Activated T-cell treated with anti-CD3 and anti-CD28 coated beads, Interleukin-2, amount 50 U/mL, for 24 hours (primary cell): ENCODE measurements at regions not wholly inside any gene's neighbourhood (a gene's known extent, or its start where the extent isn't known, plus 50 kb on each side); places are given as distances from the start of the nearest gene placed in this dataset.
"Not testable (repeated sequence)": the region's sequence is repeated elsewhere in the genome, so short reads cannot be mapped to it uniquely, and the experiment has no call there.

Experiments
- DNase-seq: peaks from one replicate; pipeline ENCODE4 v3.0.0-alpha.2; 2020
- H3K27ac Mint-ChIP-seq: 2 replicates; pipeline ENCODE4 v1.8.0; 2020; ENCODE audit warnings: mild to moderate bottlenecking, mixed read lengths
- H3K27me3 Mint-ChIP-seq: 2 replicates; pipeline ENCODE4 v1.8.0; 2020; ENCODE audit warnings: mixed read lengths
- H3K36me3 Mint-ChIP-seq: 2 replicates; pipeline ENCODE4 v1.8.0; 2020; ENCODE audit warnings: low read depth, mixed read lengths
- H3K4me1 Mint-ChIP-seq: 2 replicates; pipeline ENCODE4 v1.8.0; 2020; ENCODE audit warnings: low read depth, mixed read lengths
- H3K4me3 Mint-ChIP-seq: 2 replicates; pipeline ENCODE4 v1.8.0; 2020; ENCODE audit warnings: mild to moderate bottlenecking, moderate library complexity, mixed read lengths
- H3K9me3 Mint-ChIP-seq: 2 replicates; pipeline ENCODE4 v1.8.0; 2020; ENCODE audit warnings: mixed read lengths

DNA sequence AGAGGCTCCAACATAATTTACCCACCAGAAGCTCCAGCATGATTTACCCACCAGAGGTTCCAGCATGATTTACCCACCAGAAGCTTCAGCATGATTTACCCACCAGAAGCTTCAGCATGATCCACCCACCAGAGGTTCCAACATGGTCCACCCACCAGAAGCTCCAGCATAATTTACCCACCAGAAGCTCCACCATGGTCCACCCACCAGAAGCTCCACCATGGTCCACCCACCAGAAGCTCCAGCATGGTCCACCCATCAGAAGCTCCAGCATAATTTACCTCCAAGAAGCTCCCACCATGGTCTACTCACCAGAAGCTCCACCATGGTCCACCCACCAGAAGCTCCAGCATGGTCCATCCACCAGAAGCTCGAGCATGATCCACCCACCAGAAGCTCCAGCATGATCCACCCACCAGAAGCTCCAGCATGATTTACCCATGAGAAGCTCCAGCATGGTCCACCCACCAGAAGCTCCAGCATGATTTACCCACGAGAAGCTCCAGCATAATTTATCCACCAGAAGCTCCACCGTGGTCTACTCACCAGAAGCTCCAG lies 137.0 kb upstream of the TPTE start:
- not testable (repeated sequence) for H3K9me3 Mint-ChIP-seq, H3K4me1 Mint-ChIP-seq, DNase-seq

GRCh38 chr21:10385202-10385601 lies 136.2 kb upstream of the TPTE start:
- not testable (repeated sequence) for H3K27ac Mint-ChIP-seq, H3K9me3 Mint-ChIP-seq, H3K27me3 Mint-ChIP-seq, DNase-seq, H3K4me3 Mint-ChIP-seq, H3K36me3 Mint-ChIP-seq, H3K4me1 Mint-ChIP-seq

More for the DNA sequence above, 137.0 kb upstream of the TPTE start:
- not testable (repeated sequence) for H3K4me3 Mint-ChIP-seq, H3K27me3 Mint-ChIP-seq, H3K36me3 Mint-ChIP-seq, H3K27ac Mint-ChIP-seq

DNA sequence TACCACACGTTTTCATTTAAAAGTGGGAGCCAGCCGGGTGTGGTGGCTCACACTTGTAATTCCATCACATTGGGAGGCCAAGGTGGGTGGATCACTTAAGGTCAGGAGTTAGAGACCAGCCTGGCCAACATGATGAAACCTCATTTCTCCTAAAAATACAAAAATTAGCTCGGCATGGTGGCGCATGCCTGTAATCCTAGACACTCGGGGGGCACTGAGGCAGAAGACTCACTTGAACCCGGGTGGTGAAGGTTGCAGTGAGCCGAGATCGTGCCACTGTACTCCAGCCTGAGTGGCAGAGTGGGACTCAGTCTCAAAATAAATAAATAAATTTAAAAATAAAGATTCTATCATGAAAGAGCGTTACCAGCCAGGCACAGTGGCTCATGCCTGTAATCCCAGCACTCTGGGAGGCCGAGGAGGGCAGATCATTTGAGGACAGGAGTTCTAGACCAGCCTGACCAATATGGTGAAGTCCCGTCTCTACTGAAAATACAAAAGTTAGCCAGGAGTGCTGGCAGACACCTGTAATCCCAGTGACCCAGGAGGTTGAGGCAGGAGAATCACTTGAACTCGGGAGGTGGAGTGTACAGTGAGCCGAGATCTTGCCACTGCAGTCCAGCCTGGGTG lies 135.4 kb upstream of the TPTE start:
- H3K4me3 Mint-ChIP-seq, DNase-seq: not testable (repeated sequence)

DNA sequence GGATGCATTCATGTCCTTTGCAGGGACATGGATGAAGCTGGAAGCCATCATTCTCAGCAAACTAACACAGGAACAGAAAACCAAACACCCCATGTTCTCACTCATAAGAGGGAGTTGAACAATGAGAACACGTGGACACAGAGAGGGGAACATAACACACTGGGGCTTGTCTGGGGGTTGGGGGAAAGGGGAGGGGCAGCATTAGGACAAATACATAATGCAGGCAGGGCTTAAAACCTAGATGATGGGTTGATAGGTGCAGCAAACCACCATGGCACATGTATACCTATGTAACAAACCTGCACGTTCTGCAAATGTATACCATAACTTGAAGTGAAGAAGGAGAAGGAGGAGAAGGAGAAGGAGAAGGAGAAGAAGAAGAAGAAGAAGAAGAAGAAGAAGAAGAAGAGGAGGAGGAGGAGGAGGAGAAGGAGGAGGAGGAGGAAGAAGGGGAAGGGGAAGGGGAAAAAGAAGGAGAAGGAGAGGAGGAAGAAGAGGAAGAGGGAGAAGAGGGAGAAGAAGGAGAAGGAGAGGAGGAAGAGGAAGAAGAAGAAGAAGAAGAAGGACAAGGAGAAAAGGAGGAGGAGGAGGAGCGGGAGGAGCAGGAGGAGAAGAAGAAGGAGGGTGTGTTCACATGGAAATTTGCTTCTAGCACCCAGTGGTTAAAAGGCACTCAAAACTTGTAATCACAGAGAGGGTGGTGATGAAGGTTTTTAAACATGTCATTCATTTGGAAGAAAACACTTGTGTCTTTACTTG lies 133.5 kb upstream of the TPTE start:
- not testable (repeated sequence) for H3K27ac Mint-ChIP-seq, DNase-seq, H3K9me3 Mint-ChIP-seq, H3K4me1 Mint-ChIP-seq, H3K27me3 Mint-ChIP-seq, H3K36me3 Mint-ChIP-seq, H3K4me3 Mint-ChIP-seq

More for the DNA sequence above, 135.4 kb upstream of the TPTE start:
- H3K27ac Mint-ChIP-seq, H3K9me3 Mint-ChIP-seq, H3K4me1 Mint-ChIP-seq, H3K27me3 Mint-ChIP-seq, H3K36me3 Mint-ChIP-seq: not testable (repeated sequence)

DNA sequence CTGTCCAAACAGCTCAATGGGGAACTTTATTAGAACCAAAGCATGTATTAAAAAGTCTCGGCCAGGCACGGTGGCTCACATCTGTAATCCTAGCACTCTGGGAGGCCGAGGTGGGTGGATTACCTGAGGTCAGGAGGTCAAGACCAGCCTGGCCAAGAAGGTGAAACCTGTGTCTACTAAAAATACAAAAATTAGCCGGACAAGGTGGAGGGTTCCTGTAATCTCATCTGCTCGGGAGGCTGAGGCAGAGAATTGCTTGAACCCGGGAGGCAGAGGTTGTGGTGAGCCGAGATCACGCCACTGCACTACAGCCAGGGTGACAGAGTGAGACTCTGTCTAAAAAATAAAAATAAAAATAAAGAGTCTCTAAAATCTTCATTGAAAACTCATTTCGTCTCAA lies 132.8 kb upstream of the TPTE start:
- H3K4me3 Mint-ChIP-seq, H3K36me3 Mint-ChIP-seq, H3K27ac Mint-ChIP-seq, H3K4me1 Mint-ChIP-seq, DNase-seq, H3K9me3 Mint-ChIP-seq, H3K27me3 Mint-ChIP-seq: not testable (repeated sequence)

GRCh38 chr21:10392301-10392700 lies 129.1 kb upstream of the TPTE start:
- H3K27ac Mint-ChIP-seq, H3K4me3 Mint-ChIP-seq, H3K36me3 Mint-ChIP-seq, H3K4me1 Mint-ChIP-seq, DNase-seq, H3K9me3 Mint-ChIP-seq, H3K27me3 Mint-ChIP-seq: not testable (repeated sequence)

DNA sequence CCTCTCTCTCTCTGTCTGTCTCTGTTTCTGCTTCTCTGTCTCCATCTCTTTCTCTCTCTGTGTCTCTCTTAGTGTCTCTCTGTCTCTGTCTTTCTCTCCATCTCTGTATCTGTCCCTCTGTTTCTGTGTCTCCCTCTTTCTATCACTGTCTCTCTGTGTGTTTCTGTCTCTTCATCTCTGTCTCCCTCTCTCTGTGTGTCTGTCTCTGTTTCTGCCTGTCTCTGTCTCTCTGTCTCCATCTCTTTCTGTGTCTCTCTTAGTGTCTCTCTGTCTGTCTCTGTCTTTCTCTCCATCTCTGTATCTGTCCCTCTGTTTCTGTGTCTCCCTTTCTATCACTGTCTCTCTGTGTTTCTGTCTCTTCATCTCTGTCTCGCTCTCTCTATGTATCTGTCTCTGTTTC lies 125.4 kb upstream of the TPTE start:
- not testable (repeated sequence) for H3K4me1 Mint-ChIP-seq, H3K9me3 Mint-ChIP-seq, H3K27me3 Mint-ChIP-seq, H3K4me3 Mint-ChIP-seq, H3K36me3 Mint-ChIP-seq, H3K27ac Mint-ChIP-seq, DNase-seq

GRCh38 chr21:10397495-10397915 lies 123.9 kb upstream of the TPTE start:
- H3K27ac Mint-ChIP-seq: not testable (repeated sequence)

GRCh38 chr21:10398692-10399489 lies 122.5 kb upstream of the TPTE start:
- DNase-seq, H3K36me3 Mint-ChIP-seq, H3K27me3 Mint-ChIP-seq, H3K27ac Mint-ChIP-seq, H3K4me3 Mint-ChIP-seq, H3K9me3 Mint-ChIP-seq, H3K4me1 Mint-ChIP-seq: not testable (repeated sequence)

More at GRCh38 chr21:10397495-10397915, 123.9 kb upstream of the TPTE start:
- not testable (repeated sequence) for H3K9me3 Mint-ChIP-seq, DNase-seq, H3K36me3 Mint-ChIP-seq, H3K4me1 Mint-ChIP-seq, H3K27me3 Mint-ChIP-seq, H3K4me3 Mint-ChIP-seq

DNA sequence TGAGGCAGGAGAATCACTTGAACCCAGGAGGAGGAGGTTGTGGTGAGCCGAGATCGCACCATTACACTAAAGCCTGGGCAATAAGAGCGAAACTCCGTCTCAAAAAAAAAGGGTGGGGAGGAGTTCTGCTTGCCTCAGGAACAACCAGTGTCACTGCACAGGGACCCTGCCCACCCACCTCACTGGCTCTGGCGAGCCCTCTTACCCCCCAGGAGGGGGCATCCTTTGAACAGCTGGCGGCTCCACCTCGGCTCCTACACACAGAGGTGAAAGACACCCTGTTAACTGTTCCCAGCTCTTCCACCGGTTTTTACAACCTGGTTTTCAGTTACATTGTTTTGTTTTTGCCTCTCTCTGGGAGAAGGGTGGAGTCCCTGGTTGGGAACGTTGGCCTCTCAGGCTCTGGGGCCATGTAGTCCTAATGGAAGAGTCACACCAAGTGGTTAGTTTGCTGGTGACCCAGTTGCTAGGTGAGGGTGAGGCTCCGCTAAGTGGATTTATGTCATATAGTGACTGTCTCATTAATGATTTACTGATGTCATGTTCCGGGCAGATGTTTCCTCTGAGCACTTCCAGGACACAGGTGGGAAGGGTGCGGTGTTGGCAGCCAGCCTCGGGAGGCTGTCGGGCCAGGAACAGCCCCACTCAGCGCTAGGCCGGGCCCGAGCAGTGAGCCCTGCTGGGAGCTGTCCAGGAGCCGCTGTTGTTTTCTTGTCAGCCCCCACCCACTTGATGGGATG lies 120.6 kb upstream of the TPTE start:
- H3K27ac Mint-ChIP-seq, H3K36me3 Mint-ChIP-seq, H3K27me3 Mint-ChIP-seq, H3K4me3 Mint-ChIP-seq, DNase-seq, H3K9me3 Mint-ChIP-seq, H3K4me1 Mint-ChIP-seq: not testable (repeated sequence)

DNA sequence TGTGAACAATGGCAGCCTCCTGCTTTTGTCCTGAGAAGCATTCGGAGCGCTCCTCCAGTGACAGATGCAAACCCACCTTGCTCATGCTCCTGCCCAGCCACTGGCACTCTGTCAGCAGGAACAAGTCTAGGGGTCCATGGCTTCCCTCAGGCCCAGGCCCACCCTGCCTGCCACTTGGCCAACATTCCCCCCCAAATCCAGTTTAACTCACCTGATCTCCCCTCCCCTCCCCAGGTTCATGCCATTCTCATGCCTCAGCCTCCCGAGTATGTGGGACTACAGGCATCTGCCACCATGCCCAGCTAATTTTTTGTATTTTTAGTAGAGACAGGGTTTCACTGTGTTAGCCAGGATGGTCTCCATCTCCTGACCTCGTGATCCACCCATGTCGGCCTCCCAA lies 118.9 kb upstream of the TPTE start:
- not testable (repeated sequence) for DNase-seq, H3K4me1 Mint-ChIP-seq, H3K27ac Mint-ChIP-seq, H3K36me3 Mint-ChIP-seq, H3K4me3 Mint-ChIP-seq, H3K27me3 Mint-ChIP-seq
- H3K9me3 Mint-ChIP-seq: peaks cover 10% of the 10 kb centered on the region

GRCh38 chr21:10405331-10405730 lies 116.1 kb upstream of the TPTE start:
- not testable (repeated sequence) for H3K4me3 Mint-ChIP-seq, H3K27me3 Mint-ChIP-seq, DNase-seq, H3K36me3 Mint-ChIP-seq, H3K27ac Mint-ChIP-seq, H3K4me1 Mint-ChIP-seq
- H3K9me3 Mint-ChIP-seq: peaks cover 11% of the 10 kb centered on the region

GRCh38 chr21:10409786-10410185 lies 111.6 kb upstream of the TPTE start:
- not testable (repeated sequence) for H3K4me1 Mint-ChIP-seq, H3K27ac Mint-ChIP-seq, DNase-seq, H3K9me3 Mint-ChIP-seq, H3K4me3 Mint-ChIP-seq, H3K36me3 Mint-ChIP-seq, H3K27me3 Mint-ChIP-seq

DNA sequence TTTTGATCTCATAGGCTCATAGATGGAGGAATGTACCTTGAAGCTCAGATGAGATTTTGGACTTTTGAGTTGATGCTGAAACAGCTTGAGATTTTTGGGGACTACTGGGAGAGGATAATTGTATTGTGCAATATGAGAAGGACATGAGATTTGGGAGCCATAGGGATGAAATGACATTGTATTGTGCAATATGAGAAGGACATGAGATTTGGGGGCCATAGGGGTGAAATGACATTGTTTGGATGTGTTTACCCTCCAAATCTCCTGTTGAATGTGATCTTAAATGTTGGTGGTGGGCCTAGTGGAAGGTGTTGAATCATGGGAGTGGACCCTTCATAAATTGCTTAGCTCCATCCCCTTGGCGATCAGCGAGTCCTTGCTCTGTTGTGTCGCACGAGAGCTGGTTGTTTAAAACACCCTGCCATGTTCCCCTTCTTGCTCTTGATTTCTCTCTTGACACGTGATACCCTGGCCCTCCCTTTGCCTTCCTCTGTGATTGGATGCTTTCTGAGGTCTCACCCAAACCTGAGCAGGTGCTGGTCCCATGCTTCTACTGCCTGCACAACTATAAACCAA lies 110.9 kb upstream of the TPTE start:
- H3K9me3 Mint-ChIP-seq, DNase-seq, H3K4me1 Mint-ChIP-seq, H3K36me3 Mint-ChIP-seq, H3K4me3 Mint-ChIP-seq, H3K27ac Mint-ChIP-seq, H3K27me3 Mint-ChIP-seq: not testable (repeated sequence)
